ENCODE measurements at regions not wholly inside any gene's neighbourhood (a gene's known extent, or its start where the extent isn't known, plus 50 kb on each side); places are given as distances from the start of the nearest gene placed in this dataset.

DNA sequence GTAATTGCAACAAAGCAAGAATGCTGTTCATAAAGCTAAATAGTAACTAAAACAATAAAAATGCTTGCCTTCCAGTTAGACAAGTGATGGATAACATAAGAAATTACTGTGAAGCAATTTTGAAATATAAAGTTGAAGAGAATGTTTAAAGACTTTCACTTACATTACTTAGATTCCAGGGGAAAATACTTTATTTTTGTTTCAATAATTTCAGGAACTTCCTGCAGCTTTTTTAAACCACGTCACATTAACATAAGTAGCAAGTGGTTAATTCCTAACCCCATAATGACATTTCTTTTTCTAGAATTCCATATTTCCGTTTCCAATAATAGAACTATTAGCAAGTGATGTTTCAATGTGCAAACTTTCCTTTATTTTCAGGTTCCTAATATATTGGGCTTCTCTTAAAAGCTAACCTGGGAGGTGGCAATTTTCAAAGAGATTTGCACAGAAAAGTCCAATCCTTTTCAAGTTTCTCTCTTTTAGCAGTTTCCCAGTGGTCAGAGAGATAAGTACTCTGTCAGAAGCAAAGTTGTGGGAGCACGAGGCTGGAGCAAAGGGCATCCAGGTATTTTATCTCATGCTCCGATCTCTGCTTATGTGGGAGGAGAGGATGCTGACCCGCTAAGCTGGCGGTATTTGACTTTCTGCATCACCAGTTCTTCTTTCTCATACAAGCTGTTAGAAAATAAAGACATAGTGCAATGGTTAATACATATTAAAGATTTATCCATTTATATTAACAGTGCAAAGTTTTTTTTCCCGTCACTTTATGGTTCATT, 1025.3 kb downstream of the EFNB2 start:
- Histone ChIP-seq H4K20me1 (ENCODE audit: insufficient read depth, low read length) (no peaks in the 10 kb centered on the region), H2BK20ac (ENCODE audit: low read depth, low read length) (no peak overlapping the region), H2BK5ac (ENCODE audit: low read depth, low read length, poor library complexity, severe bottlenecking) (no peak overlapping the region), H3K9me1 (ENCODE audit: insufficient read depth, low read length) (no peaks in the 10 kb centered on the region), H3K56ac (ENCODE audit: extremely low read depth, insufficient read depth, low read length) (no peak overlapping the region), H3K79me1 (ENCODE audit: low read depth in 1 of 2, low read length in 2 of 2) (no peaks in the 10 kb centered on the region), H4K91ac (ENCODE audit: insufficient read depth, low read depth, low read length) (no peak overlapping the region), H2AK9ac (replicated peaks; ENCODE audit: low read depth, low read length, poor library complexity) (no peak overlapping the region), H2BK120ac (ENCODE audit: low read depth, low read length) (no peak overlapping the region), H3K4me1 (ENCODE audit: control insufficient read depth, insufficient read depth, low read length) (no peaks in the 10 kb centered on the region), H3K27me3 (ENCODE audit: control insufficient read depth, insufficient read depth, low read length) (no peaks in the 10 kb centered on the region), H2AK5ac (ENCODE audit: low read depth, low read length) (no peak overlapping the region), H4K8ac (ENCODE audit: low read depth in 2 of 2, low read length in 2 of 2) (no peak overlapping the region), H3K4me3 (ENCODE audit: insufficient read depth, low read depth, low read length) (no peak overlapping the region), H3K4ac (ENCODE audit: low read depth, low read length) (no peak overlapping the region), H3K14ac (replicated peaks; ENCODE audit: low read depth, low read length) (no peak overlapping the region), H3K4me2 (ENCODE audit: low read depth, low read length) (no peak overlapping the region), H3K9ac (ENCODE audit: low read depth, low read length) (no peak overlapping the region), H3K36me3 (ENCODE audit: control insufficient read depth, insufficient read depth, low read length) (no peaks in the 10 kb centered on the region), H3K27ac (ENCODE audit: insufficient read depth, low read length) (no peak overlapping the region), H3K9me3 (ENCODE audit: control insufficient read depth, insufficient read depth, low read length) (no peaks in the 10 kb centered on the region), H3K18ac (ENCODE audit: low read depth, low read length) (no peak overlapping the region), H4K5ac (ENCODE audit: low read depth, low read length) (no peak overlapping the region), H2BK15ac (ENCODE audit: low read depth, low read length) (no peak overlapping the region), H2AFZ (replicated peaks; ENCODE audit: low read length, poor library complexity) (no peak overlapping the region), H3K23ac (ENCODE audit: low read depth, low read length) (no peak overlapping the region)
- no peak for ATAC-seq (ENCODE audit: low read depth)
- TF ChIP-seq MAZ (IDR thresholded peaks at IDR 0.05; ENCODE audit: borderline replicate concordance, low read depth, low read length) (no peak), RCOR1 (IDR thresholded peaks at IDR 0.05; ENCODE audit: insufficient replicate concordance, low read length) (no peak), FOS (IDR thresholded peaks at IDR 0.05; ENCODE audit: low read depth, low read length) (no peak), CHD1 (IDR thresholded peaks at IDR 0.05; ENCODE audit: low read depth, low read length) (no peak), NFE2L2 (IDR thresholded peaks at IDR 0.05; ENCODE audit: low read depth, low read length) (no peak), MAFK (IDR thresholded peaks at IDR 0.05; ENCODE audit: low read depth, low read length) (no peak), CTCF (conservative IDR thresholded peaks at IDR 0.05; ENCODE audit: low read depth, low read length) (no peak), ELK1 (IDR thresholded peaks at IDR 0.05; ENCODE audit: borderline replicate concordance, low read depth, low read length) (no peak), RFX5 (IDR thresholded peaks at IDR 0.05; ENCODE audit: low read depth, low read length) (no peak), SMC3 (IDR thresholded peaks at IDR 0.05; ENCODE audit: low read depth, low read length) (no peak), BHLHE40 (IDR thresholded peaks at IDR 0.05; ENCODE audit: low read depth, low read length) (no peak), POLR2A (IDR thresholded peaks at IDR 0.05; ENCODE audit: low read depth, low read length) (no peak), RAD21 (IDR thresholded peaks at IDR 0.05; ENCODE audit: low read length) (no peak)
- TF ChIP-seq, protein P1, sequence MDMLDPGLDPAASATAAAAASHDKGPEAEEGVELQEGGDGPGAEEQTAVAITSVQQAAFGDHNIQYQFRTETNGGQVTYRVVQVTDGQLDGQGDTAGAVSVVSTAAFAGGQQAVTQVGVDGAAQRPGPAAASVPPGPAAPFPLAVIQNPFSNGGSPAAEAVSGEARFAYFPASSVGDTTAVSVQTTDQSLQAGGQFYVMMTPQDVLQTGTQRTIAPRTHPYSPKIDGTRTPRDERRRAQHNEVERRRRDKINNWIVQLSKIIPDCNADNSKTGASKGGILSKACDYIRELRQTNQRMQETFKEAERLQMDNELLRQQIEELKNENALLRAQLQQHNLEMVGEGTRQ (IDR thresholded peaks at IDR 0.05; ENCODE audit: low read depth, low read length): no peak
- BruUV-seq (replicated peaks): no TSS peak
- dilution Hi-C loops (cut with HindIII; ENCODE audit: low sequenced_read_pairs, unreplicated experiment): no loop called here
- CTCF ChIA-PET: interaction anchor here (0.5 kb wide), 1 partner anchor 476 kb away, joined by 3 read pairs; no protein-coding TSS in a partner anchor
- intact Hi-C loops (cut with micrococcal nuclease): no loop called here
- POLR2A ChIA-PET (ENCODE audit: unreplicated experiment): no interaction called here
- no CpG with 5 or more reads among the region's 7 CpGs for WGBS, 2 experiments (ENCODE audit: extremely low coverage in 2 of 2, insufficient read length in 1 of 2)
- in situ Hi-C loops (cut with MboI; ENCODE audit: low sequenced_read_pairs): no loop called here
- no peak for DNase-seq

All from IMR-90 (cell line).